ENCODE measurements at regions not wholly inside any gene's neighbourhood (a gene's known extent, or its start where the extent isn't known, plus 50 kb on each side); places are given as distances from the start of the nearest gene placed in this dataset.

- Histone ChIP-seq H3K4me1 (ENCODE audit: low read depth) (no peaks in the 10 kb centered on the region), H3K27me3 (no peaks in the 10 kb centered on the region), H3K9me3 (ENCODE audit: low read depth) (no peaks in the 10 kb centered on the region), H3K4me3 (no peak overlapping the region), H3K27ac (no peak overlapping the region), H3K36me3 (no peaks in the 10 kb centered on the region)
- no peak for DNase-seq (ENCODE audit: low read depth in 1 of 2, low spot score in 1 of 2)
- no peak for TF ChIP-seq CTCF (IDR thresholded peaks at IDR 0.05; ENCODE audit: low read depth, low read length)
Observed at GRCh38 chr3:64925575-64925974, 237.8 kb upstream of the ADAMTS9 start.

- Histone ChIP-seq H3K4me1 (ENCODE audit: low read depth) (no peaks in the 10 kb centered on the region), H3K9me3 (ENCODE audit: low read depth) (no peaks in the 10 kb centered on the region), H3K36me3 (no peaks in the 10 kb centered on the region), H3K27me3 (no peaks in the 10 kb centered on the region), H3K4me3 (no peak overlapping the region), H3K27ac (no peak overlapping the region)
- no peak for DNase-seq (ENCODE audit: low read depth in 1 of 2, low spot score in 1 of 2)
- no peak for TF ChIP-seq CTCF (IDR thresholded peaks at IDR 0.05; ENCODE audit: low read depth, low read length)
Observed at GRCh38 chr3:64924961-64925360, 237.2 kb upstream of the ADAMTS9 start.

- no peak overlapping the region for H3K27ac ChIP-seq
- no peak for TF ChIP-seq CTCF (IDR thresholded peaks at IDR 0.05; ENCODE audit: low read depth, low read length)
Observed at GRCh38 chr3:64922213-64922612, 234.4 kb upstream of the ADAMTS9 start.

GRCh38 chr3:64921281-64922065 is 233.7 kb upstream of the ADAMTS9 start:
- no peaks in the 10 kb centered on the region for H3K27me3 ChIP-seq
- H3K4me1 ChIP-seq (ENCODE audit: low read depth), result peaks cover 31% of the 10 kb centered on the region
- no peak overlapping the region for H3K27ac ChIP-seq
- no peak for DNase-seq (ENCODE audit: low read depth in 1 of 2, low spot score in 1 of 2)
- TF ChIP-seq CTCF (IDR thresholded peaks at IDR 0.05; ENCODE audit: low read depth, low read length), result no peak
- no peak overlapping the region for H3K4me3 ChIP-seq
- no peaks in the 10 kb centered on the region for H3K9me3 ChIP-seq (ENCODE audit: low read depth)
- H3K36me3 ChIP-seq, result no peaks in the 10 kb centered on the region

More at GRCh38 chr3:64922213-64922612, 234.4 kb upstream of the ADAMTS9 start:
- Histone ChIP-seq H3K36me3 (no peaks in the 10 kb centered on the region), H3K9me3 (ENCODE audit: low read depth) (no peaks in the 10 kb centered on the region), H3K4me3 (no peak overlapping the region), H3K4me1 (ENCODE audit: low read depth) (peaks cover 23% of the 10 kb centered on the region), H3K27me3 (no peaks in the 10 kb centered on the region)
- DNase-seq (ENCODE audit: low read depth in 1 of 2, low spot score in 1 of 2), result no peak

- Histone ChIP-seq H3K36me3 (no peaks in the 10 kb centered on the region), H3K27me3 (no peaks in the 10 kb centered on the region), H3K4me1 (ENCODE audit: low read depth) (peaks cover 34% of the 10 kb centered on the region), H3K4me3 (no peak overlapping the region), H3K27ac (no peak overlapping the region), H3K9me3 (ENCODE audit: low read depth) (no peaks in the 10 kb centered on the region)
- no peak for TF ChIP-seq CTCF (IDR thresholded peaks at IDR 0.05; ENCODE audit: low read depth, low read length)
- no peak for DNase-seq (ENCODE audit: low read depth in 1 of 2, low spot score in 1 of 2)
Observed at GRCh38 chr3:64919934-64920333, 232.1 kb upstream of the ADAMTS9 start.
